ENCODE measurements at regions not wholly inside any gene's neighbourhood (a gene's known extent, or its start where the extent isn't known, plus 50 kb on each side); places are given as distances from the start of the nearest gene placed in this dataset.

DNA sequence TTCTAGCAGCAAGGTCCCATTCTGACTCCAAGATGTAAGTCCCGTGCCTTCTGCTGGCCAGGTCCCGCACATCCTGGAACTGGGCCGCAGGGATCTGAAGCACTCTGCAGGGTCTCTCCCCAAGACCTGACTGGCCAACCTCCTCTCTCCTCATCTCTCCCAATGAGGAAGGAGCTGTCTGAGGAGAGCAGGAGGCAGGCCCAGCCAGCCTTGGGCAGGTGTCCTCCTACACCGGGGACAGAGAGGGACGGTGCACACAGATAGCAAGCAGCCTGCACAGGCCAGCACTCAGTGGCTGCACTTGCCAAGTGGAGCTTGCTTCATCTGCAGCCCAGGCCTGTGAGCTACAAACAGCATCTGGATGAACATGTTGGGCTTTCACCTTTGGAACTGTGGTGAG is 76.8 kb upstream of the CD93 start:
- TF ChIP-seq, protein P1, sequence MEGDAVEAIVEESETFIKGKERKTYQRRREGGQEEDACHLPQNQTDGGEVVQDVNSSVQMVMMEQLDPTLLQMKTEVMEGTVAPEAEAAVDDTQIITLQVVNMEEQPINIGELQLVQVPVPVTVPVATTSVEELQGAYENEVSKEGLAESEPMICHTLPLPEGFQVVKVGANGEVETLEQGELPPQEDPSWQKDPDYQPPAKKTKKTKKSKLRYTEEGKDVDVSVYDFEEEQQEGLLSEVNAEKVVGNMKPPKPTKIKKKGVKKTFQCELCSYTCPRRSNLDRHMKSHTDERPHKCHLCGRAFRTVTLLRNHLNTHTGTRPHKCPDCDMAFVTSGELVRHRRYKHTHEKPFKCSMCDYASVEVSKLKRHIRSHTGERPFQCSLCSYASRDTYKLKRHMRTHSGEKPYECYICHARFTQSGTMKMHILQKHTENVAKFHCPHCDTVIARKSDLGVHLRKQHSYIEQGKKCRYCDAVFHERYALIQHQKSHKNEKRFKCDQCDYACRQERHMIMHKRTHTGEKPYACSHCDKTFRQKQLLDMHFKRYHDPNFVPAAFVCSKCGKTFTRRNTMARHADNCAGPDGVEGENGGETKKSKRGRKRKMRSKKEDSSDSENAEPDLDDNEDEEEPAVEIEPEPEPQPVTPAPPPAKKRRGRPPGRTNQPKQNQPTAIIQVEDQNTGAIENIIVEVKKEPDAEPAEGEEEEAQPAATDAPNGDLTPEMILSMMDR (IDR thresholded peaks at IDR 0.05; ENCODE audit: low read length, missing control alignments): no peak
- no peak for DNase-seq (ENCODE audit: low read depth)
- no peak overlapping the region for H3K4me3 ChIP-seq (replicated peaks; ENCODE audit: low read depth, low read length)

DNA sequence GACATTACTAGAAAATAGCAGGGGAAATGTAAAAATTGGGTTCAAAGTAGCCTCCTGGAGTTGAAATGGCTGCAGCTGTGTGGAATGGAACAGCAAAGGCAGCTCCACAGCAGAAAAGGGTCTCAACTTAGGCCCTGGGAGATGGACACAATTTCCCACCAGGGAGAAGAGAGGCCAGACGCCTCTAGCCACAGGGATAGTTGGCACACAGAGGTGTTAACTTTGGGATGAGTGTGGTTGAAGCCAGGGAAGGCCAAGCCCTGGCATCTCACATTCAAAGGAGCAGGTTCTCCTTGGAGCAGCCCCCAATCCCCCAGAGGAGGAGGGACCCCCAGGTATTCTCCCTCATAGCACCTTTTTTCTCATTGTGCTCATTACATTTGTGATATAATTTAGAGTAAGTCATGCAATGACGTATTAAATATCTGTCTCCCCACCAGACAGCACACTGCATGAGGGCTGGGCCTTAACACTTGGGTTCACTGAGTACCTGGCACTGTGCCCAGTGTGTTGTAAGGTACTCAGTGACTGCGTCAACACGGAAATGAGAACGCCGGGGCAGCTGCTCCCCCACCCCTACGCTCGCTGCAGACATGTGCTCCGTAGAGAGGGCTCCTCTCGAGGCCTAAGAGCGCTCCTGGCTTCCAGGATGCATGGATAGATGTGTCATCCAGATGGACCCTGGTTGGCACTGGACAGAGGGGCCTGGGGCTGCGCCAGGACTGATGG is 76.0 kb upstream of the CD93 start:
- DNase-seq (ENCODE audit: low read depth): peak; percentile 98
- TF ChIP-seq, protein P1 (IDR thresholded peaks at IDR 0.05; ENCODE audit: low read length, missing control alignments): no peak
- no peak overlapping the region for H3K4me3 ChIP-seq (replicated peaks; ENCODE audit: low read depth, low read length)

- no peak for DNase-seq (ENCODE audit: low read depth)
- no peak overlapping the region for H3K4me3 ChIP-seq (replicated peaks; ENCODE audit: low read depth, low read length)
- TF ChIP-seq, protein P1 (IDR thresholded peaks at IDR 0.05; ENCODE audit: low read length, missing control alignments): no peak
Measured at GRCh38 chr20:23161244-23161891, 75.2 kb upstream of the CD93 start.

GRCh38 chr20:23160536-23161243 is 74.6 kb upstream of the CD93 start:
- peak; percentile 48 for DNase-seq (ENCODE audit: low read depth)
- H3K4me3 ChIP-seq (replicated peaks; ENCODE audit: low read depth, low read length): no peak overlapping the region
- TF ChIP-seq, protein P1 (IDR thresholded peaks at IDR 0.05; ENCODE audit: low read length, missing control alignments): no peak

- TF ChIP-seq, protein P1 (IDR thresholded peaks at IDR 0.05; ENCODE audit: low read length, missing control alignments): no peak
- no peak for DNase-seq (ENCODE audit: low read depth)
- no peak overlapping the region for H3K4me3 ChIP-seq (replicated peaks; ENCODE audit: low read depth, low read length)
Measured at GRCh38 chr20:23159947-23160318, 73.8 kb upstream of the CD93 start.

GRCh38 chr20:23159256-23159946 is 73.3 kb upstream of the CD93 start:
- TF ChIP-seq, protein P1 (IDR thresholded peaks at IDR 0.05; ENCODE audit: low read length, missing control alignments): no peak
- H3K4me3 ChIP-seq (replicated peaks; ENCODE audit: low read depth, low read length): no peak overlapping the region
- no peak for DNase-seq (ENCODE audit: low read depth)

Data from fibroblast of pulmonary artery (primary cell).